ENCODE measurements at regions not wholly inside any gene's neighbourhood (a gene's known extent, or its start where the extent isn't known, plus 50 kb on each side); places are given as distances from the start of the nearest gene placed in this dataset.

DNA sequence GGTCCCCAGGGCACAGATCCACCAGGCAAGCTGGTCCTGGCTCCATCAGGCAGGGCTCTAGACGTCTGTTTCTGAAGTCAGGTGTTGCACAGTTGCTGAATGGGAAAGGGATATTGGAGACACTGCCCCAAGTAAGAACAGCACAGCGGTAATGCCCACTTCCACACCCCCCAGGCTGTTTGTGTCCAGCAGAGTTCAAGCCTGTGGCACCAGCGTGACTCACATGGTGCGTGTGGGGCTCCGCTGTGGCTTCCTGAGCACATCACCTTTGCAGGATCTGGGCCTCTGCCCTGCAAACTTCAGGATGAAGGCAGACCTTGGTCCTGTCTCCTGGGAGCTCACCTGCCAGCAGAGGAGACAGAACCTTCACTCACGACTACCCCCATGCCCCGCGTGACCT, 203.3 kb downstream of the TFCP2L1 start:
- Mint-ChIP-seq H3K27me3 (ENCODE audit: low read depth, poor library complexity) (peaks cover 52% of the 10 kb centered on the region), H3K36me3 (ENCODE audit: low read depth) (no peaks in the 10 kb centered on the region), H3K9me3 (no peaks in the 10 kb centered on the region), H3K27ac (no peak overlapping the region), H3K4me1 (peaks cover 12% of the 10 kb centered on the region), H3K4me3 (no peak overlapping the region)
- no peak for DNase-seq
- no peak for TF ChIP-seq CTCF (IDR thresholded peaks at IDR 0.05)

GRCh38 chr2:121082191-121082590, 202.8 kb downstream of the TFCP2L1 start:
- no peaks in the 10 kb centered on the region for H3K36me3 Mint-ChIP-seq (ENCODE audit: low read depth)
- no peak for TF ChIP-seq CTCF (IDR thresholded peaks at IDR 0.05)
- H3K4me1 Mint-ChIP-seq: peaks cover 12% of the 10 kb centered on the region
- no peaks in the 10 kb centered on the region for H3K9me3 Mint-ChIP-seq
- DNase-seq: no peak
- peaks cover 52% of the 10 kb centered on the region for H3K27me3 Mint-ChIP-seq (ENCODE audit: low read depth, poor library complexity)
- H3K4me3 Mint-ChIP-seq: no peak overlapping the region
- H3K27ac Mint-ChIP-seq: no peak overlapping the region

- DNase-seq: no peak
- Mint-ChIP-seq H3K27ac (no peak overlapping the region), H3K9me3 (no peaks in the 10 kb centered on the region), H3K36me3 (ENCODE audit: low read depth) (no peaks in the 10 kb centered on the region), H3K27me3 (ENCODE audit: low read depth, poor library complexity) (peaks cover 51% of the 10 kb centered on the region), H3K4me1 (peaks cover 13% of the 10 kb centered on the region), H3K4me3 (no peak overlapping the region)
- no peak for TF ChIP-seq CTCF (IDR thresholded peaks at IDR 0.05)
These were observed 200.8 kb downstream of the TFCP2L1 start for GRCh38 chr2:121084130-121084680.

DNA sequence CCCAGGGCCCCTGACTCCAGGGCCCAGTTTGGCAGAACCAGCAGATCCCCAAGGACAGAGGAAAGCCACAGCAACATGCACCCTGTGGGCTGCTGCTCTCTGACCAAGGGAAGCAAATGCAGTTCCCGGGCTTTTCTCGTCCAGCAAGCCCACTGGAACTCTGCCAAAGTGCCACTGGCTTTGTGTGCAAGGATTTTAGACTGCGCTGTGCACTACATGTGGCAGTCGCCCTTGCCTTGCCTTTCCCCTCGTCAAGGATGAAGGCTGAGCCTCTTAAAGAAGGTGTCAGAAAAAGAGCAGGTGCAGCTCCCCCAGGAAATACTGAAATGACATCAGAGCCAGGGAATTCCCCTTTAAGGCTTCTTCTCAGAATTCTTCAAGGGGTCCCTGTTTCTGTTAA, 199.2 kb downstream of the TFCP2L1 start:
- H3K9me3 Mint-ChIP-seq: no peaks in the 10 kb centered on the region
- no peak overlapping the region for H3K27ac Mint-ChIP-seq
- no peak for DNase-seq
- TF ChIP-seq CTCF (IDR thresholded peaks at IDR 0.05): no peak
- H3K4me1 Mint-ChIP-seq: peaks cover 18% of the 10 kb centered on the region
- H3K27me3 Mint-ChIP-seq (ENCODE audit: low read depth, poor library complexity): peaks cover 54% of the 10 kb centered on the region
- H3K36me3 Mint-ChIP-seq (ENCODE audit: low read depth): no peaks in the 10 kb centered on the region
- H3K4me3 Mint-ChIP-seq: no peak overlapping the region

DNA sequence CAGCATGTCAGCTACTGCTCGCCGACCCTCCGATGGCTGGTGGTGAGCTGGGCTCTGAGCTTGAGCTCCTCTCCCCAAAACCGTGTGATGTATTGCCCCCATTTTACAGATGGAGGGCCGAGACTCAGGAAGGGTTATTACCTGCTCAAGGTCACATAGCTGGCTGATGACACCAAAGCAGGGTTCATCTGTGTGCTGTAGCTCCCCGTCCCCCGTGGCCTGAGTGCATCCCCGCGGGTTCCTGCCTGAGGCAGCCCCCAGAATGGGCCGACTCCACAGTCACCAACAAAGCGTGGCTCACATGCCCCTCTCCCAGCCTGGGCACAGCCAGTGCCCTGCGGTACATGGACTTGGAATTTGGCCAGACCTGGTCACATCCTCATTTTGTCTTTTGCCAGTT, 198.6 kb downstream of the TFCP2L1 start:
- no peak for DNase-seq
- H3K4me1 Mint-ChIP-seq: peaks cover 18% of the 10 kb centered on the region
- peaks cover 5% of the 10 kb centered on the region for H3K9me3 Mint-ChIP-seq
- H3K36me3 Mint-ChIP-seq (ENCODE audit: low read depth): no peaks in the 10 kb centered on the region
- no peak overlapping the region for H3K4me3 Mint-ChIP-seq
- H3K27ac Mint-ChIP-seq: no peak overlapping the region
- H3K27me3 Mint-ChIP-seq (ENCODE audit: low read depth, poor library complexity): peaks cover 54% of the 10 kb centered on the region
- no peak for TF ChIP-seq CTCF (IDR thresholded peaks at IDR 0.05)

GRCh38 chr2:121087117-121087516, 197.9 kb downstream of the TFCP2L1 start:
- DNase-seq: no peak
- H3K4me3 Mint-ChIP-seq: no peak overlapping the region
- H3K4me1 Mint-ChIP-seq: peaks cover 18% of the 10 kb centered on the region
- no peak overlapping the region for H3K27ac Mint-ChIP-seq
- H3K36me3 Mint-ChIP-seq (ENCODE audit: low read depth): no peaks in the 10 kb centered on the region
- TF ChIP-seq CTCF (IDR thresholded peaks at IDR 0.05): no peak
- H3K27me3 Mint-ChIP-seq (ENCODE audit: low read depth, poor library complexity): peaks cover 47% of the 10 kb centered on the region
- H3K9me3 Mint-ChIP-seq: peaks cover 5% of the 10 kb centered on the region
